ENCODE measurements at regions not wholly inside any gene's neighbourhood (a gene's known extent, or its start where the extent isn't known, plus 50 kb on each side); places are given as distances from the start of the nearest gene placed in this dataset.
A peak's percentile ranks its signal among the peaks of the same experiment; 100 is the strongest.
"Not testable (repeated sequence)": the region's sequence is repeated elsewhere in the genome, so short reads cannot be mapped to it uniquely, and the experiment has no call there.

- no peak for DNase-seq (ENCODE audit: low read depth)
Measured at GRCh38 chr6:72533606-72534005, 88.3 kb upstream of the KCNQ5 start.

DNA sequence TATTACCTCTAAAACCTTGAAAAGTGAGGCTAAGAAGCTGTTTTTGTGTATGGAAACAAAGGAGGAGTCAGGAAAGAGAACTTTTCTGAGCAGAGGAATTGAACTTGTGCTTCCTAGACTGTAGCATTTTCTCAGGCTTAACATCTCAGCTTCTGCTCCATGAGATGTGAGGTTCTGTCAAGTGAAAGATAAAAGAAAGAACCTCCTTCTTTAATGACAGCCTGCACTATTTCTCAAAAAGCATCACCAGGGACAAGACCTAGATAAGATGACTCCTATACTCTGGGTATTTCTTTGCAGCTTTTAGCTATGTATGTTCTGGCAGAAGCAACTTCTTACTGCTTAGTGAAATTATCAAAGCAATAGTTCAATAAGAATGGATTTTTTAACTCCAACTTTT lies 87.6 kb upstream of the KCNQ5 start:
- no peak for DNase-seq (ENCODE audit: low read depth)

GRCh38 chr6:72535124-72535523 lies 86.7 kb upstream of the KCNQ5 start:
- no peak for DNase-seq (ENCODE audit: low read depth)

- no peak for DNase-seq (ENCODE audit: low read depth)
Measured at GRCh38 chr6:72547020-72547419, 74.8 kb upstream of the KCNQ5 start.

DNA sequence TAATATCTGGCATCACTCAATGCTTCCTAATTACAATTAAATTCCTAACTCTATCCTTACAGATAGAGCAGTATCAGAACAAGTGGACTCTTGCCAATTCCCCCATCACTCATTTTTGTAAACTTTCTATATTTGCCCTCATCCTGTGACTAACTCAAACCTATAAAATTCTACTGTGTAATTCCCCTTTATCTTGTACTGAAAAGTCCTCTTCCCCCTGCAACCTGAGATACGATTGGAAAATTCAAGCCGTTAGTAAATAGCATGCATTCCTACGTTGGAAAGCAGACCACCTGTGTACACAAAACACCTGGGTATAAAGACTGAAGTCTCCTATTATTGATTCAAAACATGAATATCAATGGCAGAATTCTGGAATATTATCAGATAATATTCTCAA lies 70.4 kb upstream of the KCNQ5 start:
- no peak for DNase-seq (ENCODE audit: low read depth)

DNA sequence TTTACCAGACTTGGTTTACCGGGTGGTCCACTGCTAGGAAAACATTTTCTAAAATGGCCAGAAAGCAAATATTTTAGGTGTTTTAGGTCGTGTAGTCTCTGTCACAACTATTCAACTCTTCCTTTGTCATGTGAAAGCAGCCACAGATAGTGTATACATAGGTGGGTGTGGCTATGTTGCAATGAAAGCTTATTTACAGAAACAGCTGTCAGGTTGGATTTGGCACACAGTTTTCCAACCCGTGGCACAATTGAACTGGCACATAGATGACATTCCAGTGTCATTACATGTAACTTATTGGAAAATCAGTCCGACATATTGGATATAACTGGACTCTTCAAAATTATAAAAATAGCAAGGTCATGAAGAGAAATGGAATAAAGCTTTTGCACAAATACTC lies 68.9 kb upstream of the KCNQ5 start:
- no peak for DNase-seq (ENCODE audit: low read depth)

DNA sequence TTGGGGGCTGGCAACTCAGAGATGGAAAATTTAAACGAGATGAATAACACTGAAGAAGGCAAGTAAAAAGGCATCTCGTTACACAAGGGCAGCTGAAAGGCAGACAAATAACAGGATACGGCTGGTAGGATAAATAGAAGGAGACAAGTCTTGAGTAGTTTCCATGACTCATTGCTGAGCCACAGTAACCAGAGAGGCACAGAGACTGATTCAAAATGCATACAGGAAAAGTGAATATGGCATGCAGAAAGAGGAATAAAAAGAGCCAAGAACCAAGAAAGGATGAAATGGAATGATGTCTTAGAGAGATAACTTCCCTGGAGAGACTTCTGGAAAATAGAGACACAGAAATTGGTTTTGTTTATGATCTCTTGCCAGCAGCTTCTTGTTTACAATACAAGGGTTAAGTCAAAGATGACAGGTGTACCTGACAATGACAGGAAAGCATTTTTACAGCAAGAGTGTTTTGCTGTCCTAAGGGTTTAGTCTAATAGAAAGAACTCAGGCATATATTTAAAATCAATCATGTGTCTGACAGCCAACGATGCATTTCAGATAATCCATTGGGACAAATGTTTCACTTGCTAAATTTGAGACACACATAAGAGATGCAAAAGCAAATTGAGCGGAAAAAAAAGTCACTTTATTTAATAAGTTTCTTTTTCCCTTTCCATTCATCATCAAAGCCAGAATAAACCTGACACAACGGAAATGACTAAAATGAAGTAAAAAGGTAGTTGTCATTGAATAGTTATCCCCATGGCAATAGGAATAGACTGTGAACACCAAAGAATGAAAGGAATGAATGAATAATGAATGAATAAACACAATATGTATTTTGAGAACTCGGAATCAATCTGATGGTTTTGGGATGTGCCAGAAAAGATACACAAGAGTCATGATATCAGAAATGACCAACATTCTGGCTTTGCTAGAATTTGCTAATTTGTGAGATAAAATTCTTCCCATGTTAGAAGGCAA lies 68.0 kb upstream of the KCNQ5 start:
- no peak for DNase-seq (ENCODE audit: low read depth)

DNA sequence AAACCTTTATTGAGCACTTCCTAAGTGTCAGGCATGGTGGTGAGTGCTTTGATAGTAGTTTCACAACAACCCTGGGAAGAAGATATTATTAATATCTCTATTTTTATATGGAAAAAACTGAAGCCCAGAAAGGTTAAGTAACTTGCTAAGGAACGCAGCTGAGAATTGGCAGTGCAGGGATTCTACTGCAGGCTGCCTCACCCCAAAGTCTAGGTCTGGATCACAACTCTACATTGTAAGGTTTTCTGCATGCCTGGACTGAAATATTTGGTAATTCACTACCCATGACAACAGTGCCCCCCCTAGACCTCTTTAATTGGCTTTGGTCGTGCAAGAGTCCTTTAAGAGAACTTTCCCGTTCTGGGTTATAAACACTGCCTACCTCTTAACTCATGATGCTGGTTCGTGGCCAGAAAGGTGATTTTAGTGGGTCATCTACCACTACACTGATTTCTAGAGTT lies 67.1 kb upstream of the KCNQ5 start:
- DNase-seq (ENCODE audit: low read depth): no peak

- DNase-seq (ENCODE audit: low read depth): no peak
Measured at GRCh38 chr6:72559067-72559466, 62.8 kb upstream of the KCNQ5 start.

DNA sequence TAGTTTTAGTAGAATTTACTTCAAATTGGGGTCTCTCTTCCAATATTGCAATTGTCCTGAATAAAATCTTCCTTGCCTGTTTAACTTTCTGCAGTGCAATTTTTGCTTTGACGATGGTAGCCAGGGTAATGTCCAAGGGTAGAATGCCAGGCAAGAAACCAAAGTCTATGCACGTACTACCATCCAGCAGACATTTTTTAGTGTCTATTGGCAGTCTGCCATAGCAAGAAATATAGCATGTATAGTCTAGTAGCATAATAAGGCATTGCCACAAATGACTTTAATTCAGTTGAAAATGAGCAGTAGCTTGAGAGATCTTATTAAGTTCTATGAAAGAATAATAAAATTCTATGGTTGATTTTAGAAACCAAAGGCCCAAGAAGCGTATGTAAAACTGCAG lies 62.3 kb upstream of the KCNQ5 start:
- DNase-seq (ENCODE audit: low read depth): no peak

GRCh38 chr6:72560721-72561593 lies 60.9 kb upstream of the KCNQ5 start:
- DNase-seq (ENCODE audit: low read depth): peak; percentile 81

GRCh38 chr6:72561629-72562028 lies 60.2 kb upstream of the KCNQ5 start:
- DNase-seq (ENCODE audit: low read depth): no peak

- DNase-seq (ENCODE audit: low read depth): no peak
Measured at GRCh38 chr6:72564231-72564630, 57.6 kb upstream of the KCNQ5 start.

DNA sequence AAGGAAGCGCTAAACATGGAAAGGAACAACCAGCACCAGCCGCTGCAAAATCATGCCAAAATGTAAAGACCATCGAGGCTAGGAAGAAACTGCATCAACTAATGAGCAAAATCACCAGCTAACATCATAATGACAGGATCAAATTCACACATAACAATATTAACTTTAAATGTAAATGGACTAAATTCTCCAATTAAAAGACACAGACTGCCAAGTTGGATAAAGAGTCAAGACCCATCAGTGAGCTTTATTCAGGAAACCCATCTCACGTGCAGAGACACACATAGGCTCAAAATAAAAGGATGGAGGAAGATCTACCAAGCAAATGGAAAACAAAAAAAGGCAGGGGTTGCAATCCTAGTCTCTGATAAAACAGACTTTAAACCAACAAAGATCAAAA lies 49.9 kb upstream of the KCNQ5 start:
- not testable (repeated sequence) for DNase-seq (ENCODE audit: low read depth)

Measured in CMK (cell line).